SU-DHL-6 (cell line): ENCODE measurements at regions not wholly inside any gene's neighbourhood (a gene's known extent, or its start where the extent isn't known, plus 50 kb on each side); places are given as distances from the start of the nearest gene placed in this dataset.

Experiments
- CTCF ChIP-seq: fragments of 200-600 bp; sonication (generic); IDR thresholded peaks from one replicate; pipeline ENCODE4 v1.5.1; 2017; ENCODE audit warnings: antibody characterized with exemption, mild to moderate bottlenecking, low read length, moderate library complexity; ENCODE audit not compliant: insufficient read depth, poor library complexity, severe bottlenecking
- EZH2phosphoT487 ChIP-seq: fragments of 200-600 bp; sonication (generic), shearing (Covaris generic); conservative IDR thresholded peaks from 2 replicates; pipeline ENCODE4 v1.6.1; 2018; ENCODE audit warnings: mild to moderate bottlenecking, antibody characterized with exemption, low read length, moderate library complexity, mixed read lengths

- TF ChIP-seq CTCF = no peak
- no peak for TF ChIP-seq EZH2phosphoT487
Measured at GRCh38 chr11:15707194-15707593, 592.5 kb downstream of the INSC start.
